ENCODE measurements at regions not wholly inside any gene's neighbourhood (a gene's known extent, or its start where the extent isn't known, plus 50 kb on each side); places are given as distances from the start of the nearest gene placed in this dataset.

GRCh38 chr2:240232961-240233884 lies 92.8 kb upstream of the OTOS start:
- ChIA-PET CTCF (interaction anchor here (0.6 to 5.0 kb wide), 38 partner anchors 9 to 535 kb away, joined by 3 to 29 read pairs (median 4); partner anchors contain the start of gene GPC1), POLR2A (no interaction called here)
- Histone ChIP-seq H3K9me2 (no peaks in the 10 kb centered on the region), H3K4me1 (ENCODE audit: control insufficient read depth in 1 of 2, insufficient read depth in 2 of 2, low read depth in 1 of 2, low read length in 1 of 2) (peaks cover 0 to 23% of the 10 kb centered on the region in 2 experiments; a peak in 1 of 4 replicates), H3K36me3 (replicated peaks in 1 of 2; ENCODE audit: control insufficient read depth in 1 of 2, insufficient read depth in 2 of 2, low read length in 1 of 2) (no peaks in the 10 kb centered on the region), H3K4me2 (no peak overlapping the region), H4K20me1 (ENCODE audit: insufficient read depth) (no peaks in the 10 kb centered on the region), H2AFZ (ENCODE audit: low read depth) (no peak overlapping the region), H3F3A (replicated peaks; ENCODE audit: insufficient read depth) (no peaks in the 10 kb centered on the region), H3K4me3 (ENCODE audit: low read depth in 2 of 2, low read length in 1 of 2) (peak overlapping the region; percentile 26 to 43; a peak in 2 of 4 replicates), H3K79me2 (ENCODE audit: insufficient read depth) (no peaks in the 10 kb centered on the region), H3K9me3 (no peaks in the 10 kb centered on the region), H3K9ac (no peak overlapping the region), H3K27ac (ENCODE audit: low read depth in 2 of 2, low read length in 1 of 2) (no peak overlapping the region), H3K27me3 (ENCODE audit: insufficient read depth) (no peaks in the 10 kb centered on the region)
- WGBS (ENCODE audit: low lambda C conversion rate), result 29% methylated on average over 13 of the region's 39 CpGs
- DNase-seq, result peak; percentile 90
- TF ChIP-seq CTCF (IDR thresholded peaks at IDR 0.05) (peak; percentile 48), SMC3 (IDR thresholded peaks at IDR 0.05; ENCODE audit: low read depth, low read length) (peak; percentile 81), RAD21 (IDR thresholded peaks at IDR 0.05; ENCODE audit: low read length) (peak; percentile 80), YY1 (IDR thresholded peaks at IDR 0.05; ENCODE audit: low read depth) (no peak)

GRCh38 chr2:240233885-240234502 lies 93.5 kb upstream of the OTOS start:
- no peak overlapping the region for H3K4me2 ChIP-seq
- POLR2A ChIA-PET, result no interaction called here
- no peaks in the 10 kb centered on the region for H3K79me2 ChIP-seq (ENCODE audit: insufficient read depth)
- H3K27me3 ChIP-seq (ENCODE audit: insufficient read depth), result no peaks in the 10 kb centered on the region
- H2AFZ ChIP-seq (ENCODE audit: low read depth), result no peak overlapping the region
- no peaks in the 10 kb centered on the region for H3K9me3 ChIP-seq
- no peak overlapping the region for H3K27ac ChIP-seq (ENCODE audit: low read depth in 2 of 2, low read length in 1 of 2)
- DNase-seq, result no peak
- no peaks in the 10 kb centered on the region for H4K20me1 ChIP-seq (ENCODE audit: insufficient read depth)
- WGBS (ENCODE audit: low lambda C conversion rate), result 52% methylated on average over 12 of the region's 15 CpGs
- no peak overlapping the region for H3K9ac ChIP-seq
- no peak for TF ChIP-seq GATA2 (CRISPR knock-in tag; IDR thresholded peaks at IDR 0.05)
- TF ChIP-seq RAD21 (IDR thresholded peaks at IDR 0.05; ENCODE audit: low read length), result no peak
- TF ChIP-seq MEF2A (IDR thresholded peaks at IDR 0.05; ENCODE audit: borderline replicate concordance, low read depth), result no peak
- TF ChIP-seq NFIC (IDR thresholded peaks at IDR 0.05; ENCODE audit: borderline replicate concordance), result no peak
- no peak for TF ChIP-seq MXI1 (IDR thresholded peaks at IDR 0.05; ENCODE audit: low read depth, low read length)
- TF ChIP-seq SMC3 (IDR thresholded peaks at IDR 0.05; ENCODE audit: low read depth, low read length), result no peak
- no peak for TF ChIP-seq FOXM1 (IDR thresholded peaks at IDR 0.05; ENCODE audit: low read depth)
- TF ChIP-seq USF2 (IDR thresholded peaks at IDR 0.05; ENCODE audit: borderline replicate concordance, low read depth, low read length), result no peak
- TF ChIP-seq TEAD4 (IDR thresholded peaks at IDR 0.05; ENCODE audit: borderline replicate concordance, insufficient read depth), result no peak
- no peak overlapping the region for H3K4me3 ChIP-seq (ENCODE audit: low read depth in 2 of 2, low read length in 1 of 2)
- H3K9me2 ChIP-seq, result no peaks in the 10 kb centered on the region
- no peaks in the 10 kb centered on the region for H3K36me3 ChIP-seq (replicated peaks in 1 of 2; ENCODE audit: control insufficient read depth in 1 of 2, insufficient read depth in 2 of 2, low read length in 1 of 2)
- CTCF ChIA-PET, result interaction anchor here (0.6 to 5.0 kb wide), 11 partner anchors 9 to 218 kb away, joined by 3 to 29 read pairs (median 4); partner anchors contain the start of gene GPC1
- H3F3A ChIP-seq (replicated peaks; ENCODE audit: insufficient read depth), result no peaks in the 10 kb centered on the region
- peaks cover 0 to 23% of the 10 kb centered on the region in 2 experiments; a peak in 1 of 4 replicates for H3K4me1 ChIP-seq (ENCODE audit: control insufficient read depth in 1 of 2, insufficient read depth in 2 of 2, low read depth in 1 of 2, low read length in 1 of 2)

Measured in SK-N-SH (cell line).